DOHH2 (cell line): ENCODE measurements at regions not wholly inside any gene's neighbourhood (a gene's known extent, or its start where the extent isn't known, plus 50 kb on each side); places are given as distances from the start of the nearest gene placed in this dataset.

Source experiments
- H3F3A ChIP-seq: fragments of 200-600 bp; sonication (generic), shearing (Covaris generic); 2 replicates; pipeline ENCODE4 v1.6.0; 2016; ENCODE audit warnings: antibody characterized with exemption, mild to moderate bottlenecking; ENCODE audit not compliant: control insufficient read depth, insufficient read depth
- H3K27ac ChIP-seq: fragments of 200-600 bp; sonication (generic); 2 replicates; pipeline ENCODE4 v1.5.1; 2014; ENCODE audit warnings: low read depth, mild to moderate bottlenecking, low read length, moderate library complexity
- H3K27me3 ChIP-seq: fragments of 200-600 bp; sonication (generic); 2 replicates; pipeline ENCODE4 v1.6.1; 2014; ENCODE audit warnings: mild to moderate bottlenecking, low read length, mixed read lengths; ENCODE audit not compliant: control insufficient read depth
- H3K36me3 ChIP-seq: fragments of 200-600 bp; sonication (generic); 2 replicates; pipeline ENCODE4 v1.6.1; 2014; ENCODE audit warnings: mild to moderate bottlenecking, low read length, moderate library complexity, mixed read lengths; ENCODE audit not compliant: control insufficient read depth
- H3K4me1 ChIP-seq: fragments of 200-600 bp; sonication (generic); 2 replicates; pipeline ENCODE4 v1.6.1; 2014; ENCODE audit warnings: mild to moderate bottlenecking, low read length, mixed read lengths; ENCODE audit not compliant: control insufficient read depth
- H3K4me2 ChIP-seq: fragments of 200-600 bp; sonication (generic); 2 replicates; pipeline ENCODE4 v1.6.0; 2014; ENCODE audit warnings: mild to moderate bottlenecking, low read length, moderate library complexity
- H3K4me3 ChIP-seq: fragments of 200-600 bp; sonication (generic); 2 replicates; pipeline ENCODE4 v1.5.1; 2014; ENCODE audit warnings: mild to moderate bottlenecking, low read length, mixed read lengths
- H3K79me2 ChIP-seq: fragments of 200-600 bp; sonication (generic); 2 replicates; pipeline ENCODE4 v1.6.1; 2014; ENCODE audit warnings: mild to moderate bottlenecking, low read length, mixed read lengths; ENCODE audit not compliant: control insufficient read depth
- H3K9me2 ChIP-seq: fragments of 200-600 bp; sonication (generic); replicated peaks from 2 replicates; pipeline ENCODE4 v1.6.1; 2014; ENCODE audit warnings: mild to moderate bottlenecking, low read length, mixed read lengths; ENCODE audit not compliant: control insufficient read depth
- H3K9me3 ChIP-seq: fragments of 200-600 bp; sonication (generic); 2 replicates; pipeline ENCODE4 v1.6.1; 2014; ENCODE audit warnings: antibody characterized with exemption, low read length, mixed read lengths; ENCODE audit not compliant: control insufficient read depth, insufficient read depth
- H4K20me1 ChIP-seq: fragments of 200-600 bp; sonication (generic); 2 replicates; pipeline ENCODE4 v1.6.0; 2014; ENCODE audit warnings: low read depth, mild to moderate bottlenecking, antibody characterized with exemption, low read length, moderate library complexity; ENCODE audit not compliant: control insufficient read depth, insufficient read depth
- EZH2phosphoT487 ChIP-seq: fragments of 200-600 bp; sonication (generic); IDR thresholded peaks from 2 replicates; pipeline ENCODE4 v1.6.1; 2017; ENCODE audit warnings: borderline replicate concordance, mild to moderate bottlenecking, antibody characterized with exemption, low read length, moderate library complexity, mixed read lengths
- TF ChIP-seq, protein P1 (sequence below): fragments of 200-600 bp; sonication (generic); IDR thresholded peaks from one replicate; pipeline ENCODE4 v1.5.1; 2014; ENCODE audit warnings: antibody characterized with exemption, mild to moderate bottlenecking, low read depth, low read length; ENCODE audit not compliant: poor library complexity, severe bottlenecking

DNA sequence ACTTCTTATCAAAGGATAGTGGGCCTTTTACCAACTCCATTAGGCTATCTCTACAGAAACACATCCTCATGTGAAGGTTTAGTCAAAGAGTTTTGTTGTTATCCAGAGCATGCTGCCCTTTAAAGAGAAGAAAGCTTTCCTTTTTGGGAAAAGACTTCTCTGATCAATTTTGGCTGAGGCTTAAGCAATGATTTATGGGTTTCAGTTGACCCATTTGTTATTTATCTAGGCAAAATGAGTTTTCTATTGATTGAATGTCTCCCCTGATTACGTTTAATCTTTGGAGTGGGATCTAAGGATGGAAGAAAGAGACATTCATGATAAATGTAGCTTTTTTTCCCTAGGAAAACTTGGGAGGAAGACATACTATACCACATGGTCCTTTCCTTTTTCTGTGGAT is 326.6 kb upstream of the JAG1 start:
- H3K4me3 ChIP-seq, result no peak overlapping the region
- H4K20me1 ChIP-seq, result no peaks in the 10 kb centered on the region
- H3K27ac ChIP-seq, result no peak overlapping the region
- no peaks in the 10 kb centered on the region for H3K36me3 ChIP-seq
- no peaks in the 10 kb centered on the region for H3K4me1 ChIP-seq
- no peaks in the 10 kb centered on the region for H3K9me3 ChIP-seq
- no peaks in the 10 kb centered on the region for H3F3A ChIP-seq
- H3K9me2 ChIP-seq, result no peaks in the 10 kb centered on the region
- no peaks in the 10 kb centered on the region for H3K27me3 ChIP-seq
- no peak for TF ChIP-seq EZH2phosphoT487
- TF ChIP-seq, protein P1, sequence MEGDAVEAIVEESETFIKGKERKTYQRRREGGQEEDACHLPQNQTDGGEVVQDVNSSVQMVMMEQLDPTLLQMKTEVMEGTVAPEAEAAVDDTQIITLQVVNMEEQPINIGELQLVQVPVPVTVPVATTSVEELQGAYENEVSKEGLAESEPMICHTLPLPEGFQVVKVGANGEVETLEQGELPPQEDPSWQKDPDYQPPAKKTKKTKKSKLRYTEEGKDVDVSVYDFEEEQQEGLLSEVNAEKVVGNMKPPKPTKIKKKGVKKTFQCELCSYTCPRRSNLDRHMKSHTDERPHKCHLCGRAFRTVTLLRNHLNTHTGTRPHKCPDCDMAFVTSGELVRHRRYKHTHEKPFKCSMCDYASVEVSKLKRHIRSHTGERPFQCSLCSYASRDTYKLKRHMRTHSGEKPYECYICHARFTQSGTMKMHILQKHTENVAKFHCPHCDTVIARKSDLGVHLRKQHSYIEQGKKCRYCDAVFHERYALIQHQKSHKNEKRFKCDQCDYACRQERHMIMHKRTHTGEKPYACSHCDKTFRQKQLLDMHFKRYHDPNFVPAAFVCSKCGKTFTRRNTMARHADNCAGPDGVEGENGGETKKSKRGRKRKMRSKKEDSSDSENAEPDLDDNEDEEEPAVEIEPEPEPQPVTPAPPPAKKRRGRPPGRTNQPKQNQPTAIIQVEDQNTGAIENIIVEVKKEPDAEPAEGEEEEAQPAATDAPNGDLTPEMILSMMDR, result no peak
- no peak overlapping the region for H3K4me2 ChIP-seq
- H3K79me2 ChIP-seq, result no peaks in the 10 kb centered on the region

DNA sequence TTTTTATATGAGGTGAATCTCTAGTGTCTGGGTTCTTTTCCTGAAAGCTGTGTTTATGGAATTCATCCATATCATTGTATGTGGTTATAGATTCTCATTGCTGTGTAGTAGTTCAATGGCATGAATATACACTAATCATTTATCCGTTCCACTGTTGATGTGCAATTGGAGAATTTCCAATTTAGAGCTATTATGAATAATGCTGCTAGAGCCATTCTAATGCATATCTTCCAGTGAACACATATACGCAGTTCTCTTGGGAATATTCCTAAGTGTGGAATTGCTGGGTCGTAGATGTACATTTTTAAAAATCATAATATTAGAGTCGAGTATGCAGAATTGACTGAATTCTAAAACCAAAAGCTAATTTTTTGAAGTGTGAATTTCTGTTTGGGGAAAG is 327.5 kb upstream of the JAG1 start:
- Histone ChIP-seq H4K20me1 (no peaks in the 10 kb centered on the region), H3F3A (no peaks in the 10 kb centered on the region), H3K4me1 (no peaks in the 10 kb centered on the region), H3K4me2 (no peak overlapping the region), H3K79me2 (no peaks in the 10 kb centered on the region), H3K4me3 (no peak overlapping the region), H3K9me2 (no peaks in the 10 kb centered on the region), H3K27me3 (no peaks in the 10 kb centered on the region), H3K9me3 (no peaks in the 10 kb centered on the region), H3K36me3 (no peaks in the 10 kb centered on the region), H3K27ac (no peak overlapping the region)
- TF ChIP-seq, protein P1, result no peak
- no peak for TF ChIP-seq EZH2phosphoT487

GRCh38 chr20:11001764-11002540 is 328.2 kb upstream of the JAG1 start:
- Histone ChIP-seq H3K4me3 (no peak overlapping the region), H3K9me2 (no peaks in the 10 kb centered on the region), H3K27ac (no peak overlapping the region), H3K4me2 (no peak overlapping the region), H4K20me1 (no peaks in the 10 kb centered on the region), H3K4me1 (no peaks in the 10 kb centered on the region), H3K79me2 (no peaks in the 10 kb centered on the region), H3F3A (no peaks in the 10 kb centered on the region), H3K36me3 (no peaks in the 10 kb centered on the region), H3K27me3 (no peaks in the 10 kb centered on the region), H3K9me3 (no peaks in the 10 kb centered on the region)
- TF ChIP-seq EZH2phosphoT487, result no peak
- TF ChIP-seq, protein P1, result no peak
